Fibroblast of mammary gland (primary cell): ENCODE measurements at regions not wholly inside any gene's neighbourhood (a gene's known extent, or its start where the extent isn't known, plus 50 kb on each side); places are given as distances from the start of the nearest gene placed in this dataset.

ENCODE experiments used
- DNase-seq: peaks from one replicate; pipeline ENCODE4 v3.0.0-alpha.2; 2010; ENCODE audit warnings: low read depth
- H3K4me3 ChIP-seq: 2 replicates; pipeline ENCODE4 v1.5.1; 2011; ENCODE audit warnings: low read depth, mild to moderate bottlenecking, low read length, moderate library complexity; ENCODE audit not compliant: control insufficient read depth
- CTCF ChIP-seq: conservative IDR thresholded peaks from 2 replicates; pipeline ENCODE4 v1.5.1; 2011; ENCODE audit warnings: low read depth, low read length, inconsistent platforms; ENCODE audit not compliant: control insufficient read depth, insufficient read depth

- H3K4me3 ChIP-seq: no peak overlapping the region
- no peak for TF ChIP-seq CTCF
- no peak for DNase-seq
These were observed 203.1 kb upstream of the SOX9 start for GRCh38 chr17:71917715-71918114.

- peak; percentile 39 for DNase-seq
- no peak for TF ChIP-seq CTCF
- no peak overlapping the region for H3K4me3 ChIP-seq
These were observed 201.6 kb upstream of the SOX9 start for GRCh38 chr17:71919186-71919585.

- H3K4me3 ChIP-seq: no peak overlapping the region
- TF ChIP-seq CTCF: no peak
- DNase-seq: no peak
These were observed 200.9 kb upstream of the SOX9 start for GRCh38 chr17:71919896-71920295.

- no peak for DNase-seq
- H3K4me3 ChIP-seq: no peak overlapping the region
- no peak for TF ChIP-seq CTCF
These were observed 199.0 kb upstream of the SOX9 start for GRCh38 chr17:71921796-71922195.

GRCh38 chr17:71922439-71922838, 198.4 kb upstream of the SOX9 start:
- peak; percentile 53 for DNase-seq
- no peak overlapping the region for H3K4me3 ChIP-seq
- no peak for TF ChIP-seq CTCF

- TF ChIP-seq CTCF: no peak
- H3K4me3 ChIP-seq: no peak overlapping the region
- peak; percentile 7 for DNase-seq
These were observed 193.9 kb upstream of the SOX9 start for GRCh38 chr17:71926746-71927398.

- TF ChIP-seq CTCF: no peak
- no peak overlapping the region for H3K4me3 ChIP-seq
- DNase-seq: no peak
These were observed 187.5 kb upstream of the SOX9 start for GRCh38 chr17:71933306-71933705.
